ENCODE measurements at regions not wholly inside any gene's neighbourhood (a gene's known extent, or its start where the extent isn't known, plus 50 kb on each side); places are given as distances from the start of the nearest gene placed in this dataset.
A peak's percentile ranks its signal among the peaks of the same experiment; 100 is the strongest.

GRCh38 chr14:100994082-100994481 lies 90.6 kb upstream of the RTL1 start:
- peak overlapping the region; percentile 55 for H3K4me2 ChIP-seq (ENCODE audit: low read length)
- H3K4me1 ChIP-seq (ENCODE audit: control insufficient read depth in 1 of 2, insufficient read depth in 2 of 2, low read length in 2 of 2): peaks cover 5 to 36% of the 10 kb centered on the region in 2 experiments
- no peaks in the 10 kb centered on the region for H3K79me2 ChIP-seq (ENCODE audit: insufficient read depth, low read length)
- CTCF ChIA-PET: no interaction called here
- ATAC-seq (peak; percentile 74), DNase-seq (ENCODE audit: low read depth, low spot score) (peak; percentile 52)
- H3K36me3 ChIP-seq (ENCODE audit: control insufficient read depth in 1 of 2, insufficient read depth in 2 of 2, low read length in 2 of 2): no peaks in the 10 kb centered on the region
- H3K27ac ChIP-seq (ENCODE audit: low read depth, low read length): no peak overlapping the region
- no peaks in the 10 kb centered on the region for H3K27me3 ChIP-seq (ENCODE audit: insufficient read depth, low read length)
- peak overlapping the region in 1 of 2 experiments; percentile 15; a peak in 1 of 4 replicates for H3K4me3 ChIP-seq (replicated peaks in 1 of 2; ENCODE audit: low read depth in 1 of 2, low read length in 2 of 2)
- BruUV-seq (replicated peaks): no TSS peak
- RAD21 ChIA-PET (ENCODE audit: low non-redundant PET in 1 of 2, low total read pairs in 2 of 2, uncharacterized antibody in 2 of 2, unreplicated experiment in 2 of 2): interaction anchor here in 1 of 2 experiments (0.7 kb wide), 1 partner anchor 609 kb away, joined by 3 read pairs; no protein-coding TSS in a partner anchor
- H3K9me3 ChIP-seq (ENCODE audit: control insufficient read depth in 1 of 2, insufficient read depth in 1 of 2, low read depth in 1 of 2, low read length in 2 of 2): no peaks in the 10 kb centered on the region
- H3K9me2 ChIP-seq (ENCODE audit: insufficient read depth): no peaks in the 10 kb centered on the region; the same call in 1 of the 2 replicates
- POLR2A ChIA-PET: no interaction called here
- TF ChIP-seq ZNF274 (IDR thresholded peaks at IDR 0.05; ENCODE audit: low read depth, low read length) (no peak), EZH2 (IDR thresholded peaks at IDR 0.05) (no peak), ZFX (IDR thresholded peaks at IDR 0.05) (no peak), REST (IDR thresholded peaks at IDR 0.05; ENCODE audit: low read depth) (no peak), TCF7L2 (IDR thresholded peaks at IDR 0.05; ENCODE audit: borderline replicate concordance, extremely low read depth, insufficient read depth, insufficient read length) (no peak), FOSL1 (IDR thresholded peaks at IDR 0.05; ENCODE audit: low read depth) (peak; percentile 95), CEBPB (IDR thresholded peaks at IDR 0.05; ENCODE audit: low read depth) (no peak), SP1 (IDR thresholded peaks at IDR 0.05; ENCODE audit: low read depth) (peak; percentile 68), YY1 (IDR thresholded peaks at IDR 0.05; ENCODE audit: extremely low read depth, insufficient replicate concordance, low read depth, low read length) (no peak), JUND (IDR thresholded peaks at IDR 0.05) (peak; percentile 87), SIN3A (IDR thresholded peaks at IDR 0.05; ENCODE audit: low read depth) (no peak), EZH2phosphoT487 (IDR thresholded peaks at IDR 0.05; ENCODE audit: borderline replicate concordance) (no peak), POLR2A (IDR thresholded peaks at IDR 0.05; ENCODE audit: borderline replicate concordance, extremely low read depth, insufficient read depth, insufficient read length) (no peak), POLR2AphosphoS5 (IDR thresholded peaks at IDR 0.05; ENCODE audit: low read depth, low read length) (no peak), ZBTB33 (IDR thresholded peaks at IDR 0.05; ENCODE audit: extremely low read depth, insufficient replicate concordance, low read length) (no peak), CBX3 (IDR thresholded peaks at IDR 0.05; ENCODE audit: low read depth) (peak; percentile 54; the same call in 1 of the 2 replicates)
- intact Hi-C loops (cut with micrococcal nuclease): loop anchor here (5.0 kb wide), 1 partner anchor 78 kb away; no protein-coding TSS in a partner anchor
- H4K20me1 ChIP-seq (ENCODE audit: insufficient read depth): no peaks in the 10 kb centered on the region
- H3K9ac ChIP-seq (ENCODE audit: low read length): 0 out of 2 replicates have a peak overlapping the region, but pooled peaks have one; percentile 12
- H2AFZ ChIP-seq (ENCODE audit: low read depth, low read length, poor library complexity, severe bottlenecking): peak overlapping the region; percentile 95
